ENCODE measurements at regions not wholly inside any gene's neighbourhood (a gene's known extent, or its start where the extent isn't known, plus 50 kb on each side); places are given as distances from the start of the nearest gene placed in this dataset.

DNA sequence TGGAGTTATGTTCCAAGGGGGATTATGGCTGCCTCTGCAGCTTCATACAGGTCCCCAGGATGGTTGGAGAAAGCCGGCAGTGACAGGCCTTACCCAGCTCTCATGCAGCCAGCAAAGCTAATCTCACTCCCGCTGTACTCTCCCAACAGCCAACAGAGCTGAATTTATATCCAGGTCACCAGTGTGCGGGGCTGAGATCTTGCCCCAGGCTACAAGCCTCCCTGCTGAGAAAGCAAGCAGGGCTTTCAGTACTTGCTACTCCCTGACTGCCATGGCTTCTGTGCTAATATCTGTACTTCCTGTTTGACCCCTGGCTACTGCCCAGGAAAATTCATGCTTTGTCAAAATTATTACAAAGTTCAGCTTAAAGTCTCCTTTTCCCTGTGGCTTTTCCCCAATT is 92.9 kb downstream of the ATP23 start:
- H3K4me3 ChIP-seq (ENCODE audit: insufficient read depth, low read depth, low read length) = no peak overlapping the region
- DNase-seq = no peak
- H4K5ac ChIP-seq (ENCODE audit: low read depth, low read length) = no peak overlapping the region
- H4K91ac ChIP-seq (ENCODE audit: insufficient read depth, low read depth, low read length) = no peak overlapping the region
- no peak overlapping the region for H3K4ac ChIP-seq (ENCODE audit: low read depth, low read length)
- dilution Hi-C loops (cut with HindIII; ENCODE audit: low sequenced_read_pairs, unreplicated experiment) (no loop called here), intact Hi-C loops (cut with micrococcal nuclease) (no loop called here), in situ Hi-C loops (cut with MboI; ENCODE audit: low sequenced_read_pairs) (no loop called here)
- no peak overlapping the region for H2AK9ac ChIP-seq (replicated peaks; ENCODE audit: low read depth, low read length, poor library complexity)
- H3K18ac ChIP-seq (ENCODE audit: low read depth, low read length) = no peak overlapping the region
- H4K20me1 ChIP-seq (ENCODE audit: insufficient read depth, low read length) = no peaks in the 10 kb centered on the region
- no peak overlapping the region for H3K9ac ChIP-seq (ENCODE audit: low read depth, low read length)
- no peak overlapping the region for H2BK15ac ChIP-seq (ENCODE audit: low read depth, low read length)
- POLR2A ChIA-PET (ENCODE audit: unreplicated experiment) = no interaction called here
- no peak overlapping the region for H2BK20ac ChIP-seq (ENCODE audit: low read depth, low read length)
- no peaks in the 10 kb centered on the region for H3K27me3 ChIP-seq (ENCODE audit: control insufficient read depth, insufficient read depth, low read length)
- H2BK120ac ChIP-seq (ENCODE audit: low read depth, low read length) = no peak overlapping the region
- H3K36me3 ChIP-seq (ENCODE audit: control insufficient read depth, insufficient read depth, low read length) = no peaks in the 10 kb centered on the region
- H3K4me1 ChIP-seq (ENCODE audit: control insufficient read depth, insufficient read depth, low read length) = no peaks in the 10 kb centered on the region
- H3K56ac ChIP-seq (ENCODE audit: extremely low read depth, insufficient read depth, low read length) = no peak overlapping the region
- BruUV-seq (replicated peaks) = no TSS peak
- H3K14ac ChIP-seq (replicated peaks; ENCODE audit: low read depth, low read length) = no peak overlapping the region
- CTCF ChIA-PET = no interaction called here
- no peak overlapping the region for H3K27ac ChIP-seq (ENCODE audit: insufficient read depth, low read length)
- H2AK5ac ChIP-seq (ENCODE audit: low read depth, low read length) = no peak overlapping the region
- no peaks in the 10 kb centered on the region for H3K79me1 ChIP-seq (ENCODE audit: low read depth in 1 of 2, low read length in 2 of 2)
- no peak overlapping the region for H2AFZ ChIP-seq (replicated peaks; ENCODE audit: low read length, poor library complexity)
- H3K23ac ChIP-seq (ENCODE audit: low read depth, low read length) = no peak overlapping the region
- peaks cover 2% of the 10 kb centered on the region; the same call in 1 of the 2 replicates for H3K9me3 ChIP-seq (ENCODE audit: control insufficient read depth, insufficient read depth, low read length)
- no peak overlapping the region for H3K4me2 ChIP-seq (ENCODE audit: low read depth, low read length)
- H2BK5ac ChIP-seq (ENCODE audit: low read depth, low read length, poor library complexity, severe bottlenecking) = no peak overlapping the region
- no peak for ATAC-seq (ENCODE audit: low read depth)
- TF ChIP-seq, protein P1, sequence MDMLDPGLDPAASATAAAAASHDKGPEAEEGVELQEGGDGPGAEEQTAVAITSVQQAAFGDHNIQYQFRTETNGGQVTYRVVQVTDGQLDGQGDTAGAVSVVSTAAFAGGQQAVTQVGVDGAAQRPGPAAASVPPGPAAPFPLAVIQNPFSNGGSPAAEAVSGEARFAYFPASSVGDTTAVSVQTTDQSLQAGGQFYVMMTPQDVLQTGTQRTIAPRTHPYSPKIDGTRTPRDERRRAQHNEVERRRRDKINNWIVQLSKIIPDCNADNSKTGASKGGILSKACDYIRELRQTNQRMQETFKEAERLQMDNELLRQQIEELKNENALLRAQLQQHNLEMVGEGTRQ (IDR thresholded peaks at IDR 0.05; ENCODE audit: low read depth, low read length) = no peak
- TF ChIP-seq SMC3 (IDR thresholded peaks at IDR 0.05; ENCODE audit: low read depth, low read length) (no peak), NFE2L2 (IDR thresholded peaks at IDR 0.05; ENCODE audit: low read depth, low read length) (no peak), MAZ (IDR thresholded peaks at IDR 0.05; ENCODE audit: borderline replicate concordance, low read depth, low read length) (no peak), MAFK (IDR thresholded peaks at IDR 0.05; ENCODE audit: low read depth, low read length) (no peak), CHD1 (IDR thresholded peaks at IDR 0.05; ENCODE audit: low read depth, low read length) (no peak), RFX5 (IDR thresholded peaks at IDR 0.05; ENCODE audit: low read depth, low read length) (no peak)
- TF ChIP-seq, protein P2, sequence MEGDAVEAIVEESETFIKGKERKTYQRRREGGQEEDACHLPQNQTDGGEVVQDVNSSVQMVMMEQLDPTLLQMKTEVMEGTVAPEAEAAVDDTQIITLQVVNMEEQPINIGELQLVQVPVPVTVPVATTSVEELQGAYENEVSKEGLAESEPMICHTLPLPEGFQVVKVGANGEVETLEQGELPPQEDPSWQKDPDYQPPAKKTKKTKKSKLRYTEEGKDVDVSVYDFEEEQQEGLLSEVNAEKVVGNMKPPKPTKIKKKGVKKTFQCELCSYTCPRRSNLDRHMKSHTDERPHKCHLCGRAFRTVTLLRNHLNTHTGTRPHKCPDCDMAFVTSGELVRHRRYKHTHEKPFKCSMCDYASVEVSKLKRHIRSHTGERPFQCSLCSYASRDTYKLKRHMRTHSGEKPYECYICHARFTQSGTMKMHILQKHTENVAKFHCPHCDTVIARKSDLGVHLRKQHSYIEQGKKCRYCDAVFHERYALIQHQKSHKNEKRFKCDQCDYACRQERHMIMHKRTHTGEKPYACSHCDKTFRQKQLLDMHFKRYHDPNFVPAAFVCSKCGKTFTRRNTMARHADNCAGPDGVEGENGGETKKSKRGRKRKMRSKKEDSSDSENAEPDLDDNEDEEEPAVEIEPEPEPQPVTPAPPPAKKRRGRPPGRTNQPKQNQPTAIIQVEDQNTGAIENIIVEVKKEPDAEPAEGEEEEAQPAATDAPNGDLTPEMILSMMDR (conservative IDR thresholded peaks at IDR 0.05; ENCODE audit: low read depth, low read length) = no peak
- no peaks in the 10 kb centered on the region for H3K9me1 ChIP-seq (ENCODE audit: insufficient read depth, low read length)
- no peak overlapping the region for H4K8ac ChIP-seq (ENCODE audit: low read depth in 2 of 2, low read length in 2 of 2)
- WGBS, 2 experiments (ENCODE audit: extremely low coverage in 2 of 2, insufficient read length in 1 of 2) = 71% methylated on average over 3 of the region's 3 CpGs; no CpG with 5 or more reads in 1 of the 2 experiments
